Progenitor cell of endocrine pancreas (in vitro differentiated cells): ENCODE measurements at regions not wholly inside any gene's neighbourhood (a gene's known extent, or its start where the extent isn't known, plus 50 kb on each side); places are given as distances from the start of the nearest gene placed in this dataset.

Source experiments
- DNase-seq: peaks from one replicate; pipeline ENCODE4 v3.0.0; 2021; ENCODE audit warnings: low spot score; ENCODE audit not compliant: unreplicated experiment
- H3K27ac Mint-ChIP-seq: 2 replicates; pipeline ENCODE4 v1.8.0; 2021; ENCODE audit warnings: mild to moderate bottlenecking, moderate library complexity, mixed read lengths
- H3K27me3 Mint-ChIP-seq: 2 replicates; pipeline ENCODE4 v1.8.0; 2021; ENCODE audit warnings: mixed read lengths
- H3K36me3 Mint-ChIP-seq: 2 replicates; pipeline ENCODE4 v1.8.0; 2022; ENCODE audit warnings: mixed read lengths; ENCODE audit not compliant: insufficient read depth
- H3K4me1 Mint-ChIP-seq: 2 replicates; pipeline ENCODE4 v1.8.0; 2021; ENCODE audit warnings: low read depth, mixed read lengths
- H3K4me3 Mint-ChIP-seq: 2 replicates; pipeline ENCODE4 v1.8.0; 2021; ENCODE audit warnings: low read depth, mild to moderate bottlenecking, moderate library complexity, mixed read lengths
- H3K9me3 Mint-ChIP-seq: 2 replicates; pipeline ENCODE4 v1.8.0; 2021; ENCODE audit warnings: low read depth, mixed read lengths
- TF ChIP-seq, protein P1 (sequence below): fragments of 200-600 bp; sonication (generic); IDR thresholded peaks from one replicate; pipeline ENCODE4 v1.5.0; 2021; ENCODE audit warnings: antibody characterized with exemption, mild to moderate bottlenecking; ENCODE audit not compliant: unreplicated experiment

DNA sequence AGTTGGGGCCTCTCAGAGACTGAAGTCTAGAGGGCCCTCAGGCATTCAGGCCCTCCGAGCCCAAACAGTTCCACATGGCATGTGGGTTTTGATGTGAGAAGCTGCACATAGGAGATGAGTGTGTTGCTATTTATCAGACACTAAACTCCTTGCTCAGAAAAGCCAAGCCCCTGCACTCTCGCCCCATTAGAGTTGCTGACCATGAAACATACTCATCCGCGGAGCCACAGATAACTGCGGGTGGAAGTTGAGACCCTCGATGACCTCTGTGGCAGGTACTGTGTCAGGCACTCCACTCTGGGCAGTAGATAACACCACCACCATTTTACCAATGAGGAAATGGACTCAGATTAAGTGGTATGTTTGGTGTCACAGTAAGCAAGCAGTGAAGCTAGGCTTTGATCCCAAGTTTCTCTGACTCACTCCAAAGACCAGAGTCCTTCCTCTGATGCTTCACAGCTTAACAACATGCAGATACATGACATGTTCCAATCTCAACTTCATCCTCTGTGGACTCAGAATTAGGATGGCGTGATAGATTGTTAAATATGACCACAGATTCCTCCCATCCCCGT is 202.1 kb downstream of the ADAMTS15 start:
- no peak for DNase-seq
- H3K27ac Mint-ChIP-seq = no peak overlapping the region
- TF ChIP-seq, protein P1, sequence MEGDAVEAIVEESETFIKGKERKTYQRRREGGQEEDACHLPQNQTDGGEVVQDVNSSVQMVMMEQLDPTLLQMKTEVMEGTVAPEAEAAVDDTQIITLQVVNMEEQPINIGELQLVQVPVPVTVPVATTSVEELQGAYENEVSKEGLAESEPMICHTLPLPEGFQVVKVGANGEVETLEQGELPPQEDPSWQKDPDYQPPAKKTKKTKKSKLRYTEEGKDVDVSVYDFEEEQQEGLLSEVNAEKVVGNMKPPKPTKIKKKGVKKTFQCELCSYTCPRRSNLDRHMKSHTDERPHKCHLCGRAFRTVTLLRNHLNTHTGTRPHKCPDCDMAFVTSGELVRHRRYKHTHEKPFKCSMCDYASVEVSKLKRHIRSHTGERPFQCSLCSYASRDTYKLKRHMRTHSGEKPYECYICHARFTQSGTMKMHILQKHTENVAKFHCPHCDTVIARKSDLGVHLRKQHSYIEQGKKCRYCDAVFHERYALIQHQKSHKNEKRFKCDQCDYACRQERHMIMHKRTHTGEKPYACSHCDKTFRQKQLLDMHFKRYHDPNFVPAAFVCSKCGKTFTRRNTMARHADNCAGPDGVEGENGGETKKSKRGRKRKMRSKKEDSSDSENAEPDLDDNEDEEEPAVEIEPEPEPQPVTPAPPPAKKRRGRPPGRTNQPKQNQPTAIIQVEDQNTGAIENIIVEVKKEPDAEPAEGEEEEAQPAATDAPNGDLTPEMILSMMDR = no peak

DNA sequence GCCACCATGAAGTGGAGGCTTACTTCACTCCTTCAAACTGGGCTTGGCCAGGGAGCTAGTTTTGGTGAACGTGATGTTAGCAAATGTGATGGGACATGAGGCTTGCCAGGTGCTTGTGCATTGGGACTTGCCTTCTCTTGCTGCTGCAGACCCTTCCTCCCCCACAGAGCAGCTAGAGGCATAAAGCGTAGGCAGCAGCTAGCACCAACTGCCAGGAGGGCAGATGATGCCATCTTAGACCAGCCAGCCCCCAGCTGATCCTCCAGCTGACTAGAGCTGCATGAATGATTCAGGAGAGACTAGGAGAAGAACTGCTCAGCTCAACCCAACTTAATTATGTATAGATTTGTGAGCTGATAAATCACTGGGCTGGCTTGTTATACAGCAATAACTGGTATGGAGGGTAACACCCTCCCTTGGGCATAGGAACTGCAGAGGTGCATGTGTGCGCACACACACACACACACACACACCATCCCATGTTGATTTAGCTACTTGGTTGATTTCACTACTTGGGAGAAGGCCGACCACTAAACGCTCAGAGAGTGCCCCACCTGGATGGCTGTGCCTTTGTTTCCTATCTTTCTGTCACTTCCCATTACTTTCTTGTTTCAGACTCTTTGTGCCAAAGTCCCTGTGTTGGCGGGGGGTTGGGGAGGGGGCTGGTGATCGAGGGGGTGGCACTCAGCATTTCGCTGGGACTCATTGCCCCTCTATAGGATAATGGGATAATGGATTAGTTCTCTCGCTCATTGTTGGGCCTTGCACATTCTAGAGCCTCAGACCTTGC is 202.8 kb downstream of the ADAMTS15 start:
- H3K27me3 Mint-ChIP-seq = peaks cover 4% of the 10 kb centered on the region
- H3K9me3 Mint-ChIP-seq = no peaks in the 10 kb centered on the region
- no peak overlapping the region for H3K27ac Mint-ChIP-seq
- no peak overlapping the region for H3K4me3 Mint-ChIP-seq
- no peak for DNase-seq
- no peaks in the 10 kb centered on the region for H3K4me1 Mint-ChIP-seq
- TF ChIP-seq, protein P1 = no peak
- H3K36me3 Mint-ChIP-seq = no peaks in the 10 kb centered on the region

More for the DNA sequence above, 202.1 kb downstream of the ADAMTS15 start:
- no peak overlapping the region for H3K4me3 Mint-ChIP-seq
- H3K4me1 Mint-ChIP-seq = no peaks in the 10 kb centered on the region
- peaks cover 4% of the 10 kb centered on the region for H3K27me3 Mint-ChIP-seq
- no peaks in the 10 kb centered on the region for H3K9me3 Mint-ChIP-seq
- H3K36me3 Mint-ChIP-seq = no peaks in the 10 kb centered on the region

DNA sequence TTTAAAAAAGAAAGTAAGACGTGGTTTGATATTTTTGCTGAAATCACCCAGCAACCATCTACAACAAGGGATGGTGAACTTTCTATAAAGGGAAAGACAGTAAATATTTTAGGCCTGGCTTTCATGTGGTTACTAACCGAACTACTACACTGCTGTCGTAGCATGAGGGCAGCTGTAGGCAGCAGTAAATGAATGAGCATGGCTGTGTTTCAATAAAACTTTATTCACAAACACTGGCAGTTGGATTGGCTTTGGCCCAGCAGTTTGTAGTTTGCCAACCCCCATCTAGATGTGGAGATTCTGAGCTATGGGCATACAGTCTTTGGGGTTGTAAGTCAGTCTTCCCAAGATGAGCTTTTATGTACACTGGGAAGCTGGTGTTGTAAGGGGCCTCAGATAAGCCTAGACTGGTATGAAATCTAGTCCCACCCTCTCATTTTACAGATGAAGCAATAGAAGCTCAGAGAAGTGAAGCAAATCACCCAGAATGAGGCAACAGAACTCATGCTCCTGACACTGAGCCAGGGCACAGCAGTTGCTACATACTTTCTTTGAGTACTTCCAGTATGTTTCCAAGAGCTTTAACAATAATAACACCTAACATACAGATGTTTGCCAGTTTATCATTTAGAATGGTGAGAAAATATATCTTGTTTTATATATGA is 204.4 kb downstream of the ADAMTS15 start:
- Mint-ChIP-seq H3K4me1 (no peaks in the 10 kb centered on the region), H3K4me3 (no peak overlapping the region), H3K27me3 (peaks cover under 1% of the 10 kb centered on the region), H3K9me3 (peaks cover 4% of the 10 kb centered on the region), H3K36me3 (no peaks in the 10 kb centered on the region), H3K27ac (no peak overlapping the region)
- DNase-seq = no peak
- TF ChIP-seq, protein P1 = no peak

DNA sequence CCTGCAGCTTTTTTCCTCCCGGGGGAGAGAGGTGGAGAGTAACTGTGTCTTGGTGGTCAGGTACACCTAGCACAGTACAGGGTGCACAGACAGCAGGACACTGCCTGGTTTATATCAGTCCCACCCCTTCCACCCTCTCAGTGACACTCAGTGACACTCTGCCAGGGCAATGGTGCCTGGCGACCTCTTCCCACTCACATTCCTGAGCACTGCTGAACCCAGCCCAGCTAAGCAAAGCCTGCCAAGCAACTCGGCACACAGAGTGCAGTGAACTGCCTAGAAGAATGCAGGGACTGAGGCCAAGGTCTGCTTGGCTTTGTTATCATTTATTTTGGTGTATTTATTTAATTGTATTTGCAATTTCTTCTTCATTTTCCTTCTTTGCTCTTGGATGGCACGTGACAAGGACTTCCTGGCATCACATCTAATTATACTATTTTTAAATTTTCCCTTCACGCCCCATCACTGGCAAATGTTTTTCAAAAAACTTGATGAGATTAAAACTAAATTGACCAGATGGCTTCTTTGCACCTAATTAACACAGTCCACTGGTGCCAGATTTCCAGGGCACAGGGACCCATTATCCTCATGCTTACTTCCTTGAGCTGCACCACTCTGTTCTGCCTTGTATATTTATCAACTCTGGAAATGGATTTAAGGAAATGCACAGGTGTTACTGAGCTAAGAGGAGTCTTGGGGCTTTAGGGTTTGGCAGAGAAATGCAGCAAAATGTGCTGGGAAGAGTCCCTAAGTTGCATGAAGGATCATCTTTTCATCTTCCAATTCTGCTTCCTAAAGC is 205.6 kb downstream of the ADAMTS15 start:
- Mint-ChIP-seq H3K36me3 (no peaks in the 10 kb centered on the region), H3K27ac (no peak overlapping the region), H3K9me3 (peaks cover 7% of the 10 kb centered on the region), H3K27me3 (no peaks in the 10 kb centered on the region), H3K4me1 (no peaks in the 10 kb centered on the region), H3K4me3 (no peak overlapping the region)
- no peak for DNase-seq
- TF ChIP-seq, protein P1 = no peak

DNA sequence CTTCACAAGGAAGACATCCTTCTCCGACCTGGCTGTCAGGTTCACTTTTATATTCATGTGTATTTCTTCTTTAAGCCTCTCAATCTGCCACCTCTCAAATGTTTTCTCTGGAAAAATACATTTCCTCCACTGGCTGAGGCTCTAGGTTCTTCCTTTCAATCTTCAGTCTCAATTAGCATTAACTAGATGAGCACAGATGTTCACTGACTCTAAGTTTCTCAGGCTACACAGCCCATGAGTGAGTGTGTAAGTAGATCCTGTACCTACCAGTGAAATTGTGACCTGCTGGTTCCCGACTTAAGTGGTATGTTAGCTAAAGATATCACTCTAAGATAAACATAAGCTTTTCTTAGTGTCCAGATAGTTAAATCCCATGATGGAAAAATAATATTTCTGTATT is 206.9 kb downstream of the ADAMTS15 start:
- no peak overlapping the region for H3K27ac Mint-ChIP-seq
- TF ChIP-seq, protein P1 = no peak
- H3K36me3 Mint-ChIP-seq = no peaks in the 10 kb centered on the region
- no peaks in the 10 kb centered on the region for H3K4me1 Mint-ChIP-seq
- H3K27me3 Mint-ChIP-seq = no peaks in the 10 kb centered on the region
- DNase-seq = no peak
- no peak overlapping the region for H3K4me3 Mint-ChIP-seq
- peaks cover 7% of the 10 kb centered on the region for H3K9me3 Mint-ChIP-seq
